HEK293 (cell line): ENCODE measurements at regions not wholly inside any gene's neighbourhood (a gene's known extent, or its start where the extent isn't known, plus 50 kb on each side); places are given as distances from the start of the nearest gene placed in this dataset.

Experiments
- CTCF ChIA-PET: fragments of 350-600 bp; formaldehyde crosslinking; extraction: SDS; loops from one replicate; lab custom pipeline; 2021; ENCODE audit warnings: antibody characterized with exemption; lab: Yijun Ruan, JAX
- POLR2A ChIA-PET: fragments of 300-600 bp; formaldehyde crosslinking; extraction: SDS; loops from one replicate; lab custom pipeline; 2020; ENCODE audit warnings: antibody characterized with exemption, inconsistent platforms; lab: Yijun Ruan, JAX
- H3K27ac ChIP-seq: fragments of 200-500 bp; sonication (Bioruptor generic); 2 replicates; pipeline ENCODE4 v1.5.1; 2014; ENCODE audit warnings: low read depth, low read length, control low read depth, inconsistent platforms; ENCODE audit errors: extremely low read depth
- H3K36me3 ChIP-seq, 2 experiments: fragments of 200-500 bp in 1 of 2; sonication (Bioruptor generic) in 1 of 2; 1 replicate in 1 of 2; 2 replicates in 1 of 2; pipeline ENCODE4 v1.5.1; 2014 to 2017; ENCODE audit warnings: inconsistent platforms in 2 of 2, low read length in 2 of 2; ENCODE audit not compliant: control insufficient read depth in 2 of 2, insufficient read depth in 1 of 2
- H3K4me1 ChIP-seq: fragments of 200-500 bp; sonication (Bioruptor generic); 2 replicates; pipeline ENCODE4 v1.5.1; 2014; ENCODE audit warnings: mild to moderate bottlenecking, low read length, inconsistent platforms; ENCODE audit not compliant: control insufficient read depth, insufficient read depth
- H3K4me3 ChIP-seq: 2 replicates; pipeline ENCODE4 v1.5.1; 2011; ENCODE audit warnings: low read depth, mild to moderate bottlenecking, control low read depth, low read length, moderate library complexity
- H3K9me3 ChIP-seq: fragments of 200-500 bp; sonication (Bioruptor generic); 2 replicates; pipeline ENCODE4 v1.5.1; 2014; ENCODE audit warnings: low read depth, low read length, inconsistent platforms; ENCODE audit not compliant: control insufficient read depth, insufficient read depth
- EGR2 ChIP-seq: fragments of 450-650 bp; formaldehyde crosslinking; IDR thresholded peaks from 2 replicates; pipeline ENCODE4 v1.5.1; 2016; ENCODE audit warnings: low read depth, missing biosample characterization, missing genetic modification characterization
- PBX3 ChIP-seq: sonication (generic); formaldehyde crosslinking; IDR thresholded peaks from 2 replicates; pipeline ENCODE4 v1.8.1; 2022; ENCODE audit warnings: mild to moderate bottlenecking, moderate library complexity, missing genetic modification reagents
- PRDM1 ChIP-seq: fragments of 450-650 bp; formaldehyde crosslinking; IDR thresholded peaks from 2 replicates; pipeline ENCODE4; 2016; ENCODE audit warnings: missing biosample characterization, missing genetic modification characterization
- RBAK ChIP-seq: fragments of 450-650 bp; formaldehyde crosslinking; IDR thresholded peaks from 2 replicates; pipeline ENCODE4 v1.5.1; 2016; ENCODE audit warnings: missing biosample characterization, missing genetic modification characterization
- TCF7L2 ChIP-seq: IDR thresholded peaks from 2 replicates; pipeline ENCODE4 v1.6.1; 2011; ENCODE audit warnings: low read depth, mild to moderate bottlenecking, inconsistent platforms, low read length, moderate library complexity, borderline replicate concordance
- YY1 ChIP-seq: fragments of 450-650 bp; formaldehyde crosslinking; IDR thresholded peaks from 2 replicates; pipeline ENCODE4 v1.5.1; 2018; ENCODE audit warnings: missing biosample characterization, missing genetic modification characterization
- ZBTB11 ChIP-seq: fragments of 450-650 bp; formaldehyde crosslinking; conservative IDR thresholded peaks from 2 replicates; pipeline ENCODE4 v1.5.1; 2016; ENCODE audit warnings: low read depth, missing biosample characterization, missing genetic modification characterization
- ZNF121 ChIP-seq: fragments of 450-650 bp; formaldehyde crosslinking; IDR thresholded peaks from 2 replicates; pipeline ENCODE4 v1.5.1; 2016; ENCODE audit warnings: missing biosample characterization, missing genetic modification characterization
- ZNF155 ChIP-seq: fragments of 450-650 bp; formaldehyde crosslinking; IDR thresholded peaks from 2 replicates; pipeline ENCODE4 v1.5.1; 2016; ENCODE audit warnings: missing biosample characterization, missing genetic modification characterization
- ZNF214 ChIP-seq: fragments of 450-650 bp; formaldehyde crosslinking; IDR thresholded peaks from 2 replicates; pipeline ENCODE4 v1.5.1; 2017; ENCODE audit warnings: missing biosample characterization, mild to moderate bottlenecking, missing genetic modification characterization, borderline replicate concordance
- ZNF324 ChIP-seq: fragments of 450-650 bp; formaldehyde crosslinking; IDR thresholded peaks from 2 replicates; pipeline ENCODE4 v1.5.1; 2016; ENCODE audit warnings: missing biosample characterization, missing genetic modification characterization
- ZNF350 ChIP-seq: fragments of 450-650 bp; formaldehyde crosslinking; IDR thresholded peaks from 2 replicates; pipeline ENCODE4 v1.5.0; 2017; ENCODE audit warnings: missing biosample characterization, mild to moderate bottlenecking, missing genetic modification characterization
- ZNF404 ChIP-seq: fragments of 450-650 bp; formaldehyde crosslinking; IDR thresholded peaks from 2 replicates; pipeline ENCODE4 v1.5.1; 2017; ENCODE audit warnings: missing biosample characterization, missing genetic modification characterization
- ZNF530 ChIP-seq: fragments of 450-650 bp; formaldehyde crosslinking; IDR thresholded peaks from 2 replicates; pipeline ENCODE4 v1.5.1; 2016; ENCODE audit warnings: low read depth, missing biosample characterization, missing genetic modification characterization
- ZNF639 ChIP-seq: fragments of 450-650 bp; formaldehyde crosslinking; IDR thresholded peaks from 2 replicates; pipeline ENCODE4 v1.5.1; 2016; ENCODE audit warnings: missing biosample characterization, missing genetic modification characterization
- ZNF645 ChIP-seq: fragments of 450-650 bp; formaldehyde crosslinking; IDR thresholded peaks from 2 replicates; pipeline ENCODE4; 2016; ENCODE audit warnings: missing biosample characterization, missing genetic modification characterization
- ZNF660 ChIP-seq: fragments of 450-650 bp; IDR thresholded peaks from 2 replicates; pipeline ENCODE4 v1.5.1; 2018; ENCODE audit warnings: missing biosample characterization, mild to moderate bottlenecking, missing genetic modification characterization
- ZNF76 ChIP-seq: fragments of 450-650 bp; formaldehyde crosslinking; IDR thresholded peaks from 2 replicates; pipeline ENCODE4; 2016; ENCODE audit warnings: low read depth, missing biosample characterization, missing genetic modification characterization, borderline replicate concordance
- ZNF792 ChIP-seq: fragments of 450-650 bp; formaldehyde crosslinking; IDR thresholded peaks from 2 replicates; pipeline ENCODE4 v1.5.1; 2016; ENCODE audit warnings: missing biosample characterization, missing genetic modification characterization
- TF ChIP-seq, protein P1 (sequence below): fragments of 450-650 bp; formaldehyde crosslinking; IDR thresholded peaks from 2 replicates; pipeline ENCODE4 v1.5.1; 2016; ENCODE audit warnings: missing biosample characterization, missing genetic modification characterization
- TF ChIP-seq, protein P2 (sequence below): fragments of 450-650 bp; formaldehyde crosslinking; IDR thresholded peaks from 2 replicates; pipeline ENCODE4 v1.5.1; 2016; ENCODE audit warnings: missing biosample characterization, missing genetic modification characterization

- H3K4me3 ChIP-seq: no peak overlapping the region
- POLR2A ChIA-PET: no interaction called here
- TF ChIP-seq ZNF660 (tag by site-specific recombination): no peak
- TF ChIP-seq ZNF214: no peak
- TF ChIP-seq ZBTB11 (tag by site-specific recombination): no peak
- TF ChIP-seq TCF7L2: no peak
- no peak for TF ChIP-seq ZNF121 (tag by site-specific recombination)
- no peak for TF ChIP-seq ZNF639
- TF ChIP-seq ZNF350: no peak
- no peak for TF ChIP-seq ZNF792
- no peak for TF ChIP-seq ZNF530 (tag by site-specific recombination)
- TF ChIP-seq RBAK (tag by site-specific recombination): no peak
- TF ChIP-seq, protein P1, sequence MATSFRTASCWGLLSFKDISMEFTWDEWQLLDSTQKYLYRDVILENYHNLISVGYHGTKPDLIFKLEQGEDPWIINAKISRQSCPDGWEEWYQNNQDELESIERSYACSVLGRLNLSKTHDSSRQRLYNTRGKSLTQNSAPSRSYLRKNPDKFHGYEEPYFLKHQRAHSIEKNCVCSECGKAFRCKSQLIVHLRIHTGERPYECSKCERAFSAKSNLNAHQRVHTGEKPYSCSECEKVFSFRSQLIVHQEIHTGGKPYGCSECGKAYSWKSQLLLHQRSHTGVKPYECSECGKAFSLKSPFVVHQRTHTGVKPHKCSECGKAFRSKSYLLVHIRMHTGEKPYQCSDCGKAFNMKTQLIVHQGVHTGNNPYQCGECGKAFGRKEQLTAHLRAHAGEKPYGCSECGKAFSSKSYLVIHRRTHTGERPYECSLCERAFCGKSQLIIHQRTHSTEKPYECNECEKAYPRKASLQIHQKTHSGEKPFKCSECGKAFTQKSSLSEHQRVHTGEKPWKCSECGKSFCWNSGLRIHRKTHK (tag by site-specific recombination): no peak
- TF ChIP-seq, protein P2, sequence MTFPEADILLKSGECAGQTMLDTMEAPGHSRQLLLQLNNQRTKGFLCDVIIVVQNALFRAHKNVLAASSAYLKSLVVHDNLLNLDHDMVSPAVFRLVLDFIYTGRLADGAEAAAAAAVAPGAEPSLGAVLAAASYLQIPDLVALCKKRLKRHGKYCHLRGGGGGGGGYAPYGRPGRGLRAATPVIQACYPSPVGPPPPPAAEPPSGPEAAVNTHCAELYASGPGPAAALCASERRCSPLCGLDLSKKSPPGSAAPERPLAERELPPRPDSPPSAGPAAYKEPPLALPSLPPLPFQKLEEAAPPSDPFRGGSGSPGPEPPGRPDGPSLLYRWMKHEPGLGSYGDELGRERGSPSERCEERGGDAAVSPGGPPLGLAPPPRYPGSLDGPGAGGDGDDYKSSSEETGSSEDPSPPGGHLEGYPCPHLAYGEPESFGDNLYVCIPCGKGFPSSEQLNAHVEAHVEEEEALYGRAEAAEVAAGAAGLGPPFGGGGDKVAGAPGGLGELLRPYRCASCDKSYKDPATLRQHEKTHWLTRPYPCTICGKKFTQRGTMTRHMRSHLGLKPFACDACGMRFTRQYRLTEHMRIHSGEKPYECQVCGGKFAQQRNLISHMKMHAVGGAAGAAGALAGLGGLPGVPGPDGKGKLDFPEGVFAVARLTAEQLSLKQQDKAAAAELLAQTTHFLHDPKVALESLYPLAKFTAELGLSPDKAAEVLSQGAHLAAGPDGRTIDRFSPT: no peak
- CTCF ChIA-PET: interaction anchor here (0.6 to 1.2 kb wide), 3 partner anchors 12 to 227 kb away, joined by 3 read pairs; no protein-coding TSS in a partner anchor
- no peaks in the 10 kb centered on the region for H3K4me1 ChIP-seq
- no peaks in the 10 kb centered on the region for H3K36me3 ChIP-seq
- no peak overlapping the region for H3K27ac ChIP-seq
- H3K9me3 ChIP-seq: no peaks in the 10 kb centered on the region
Measured at GRCh38 chr3:150172356-150172755, 201.7 kb upstream of the PFN2 start.

DNA sequence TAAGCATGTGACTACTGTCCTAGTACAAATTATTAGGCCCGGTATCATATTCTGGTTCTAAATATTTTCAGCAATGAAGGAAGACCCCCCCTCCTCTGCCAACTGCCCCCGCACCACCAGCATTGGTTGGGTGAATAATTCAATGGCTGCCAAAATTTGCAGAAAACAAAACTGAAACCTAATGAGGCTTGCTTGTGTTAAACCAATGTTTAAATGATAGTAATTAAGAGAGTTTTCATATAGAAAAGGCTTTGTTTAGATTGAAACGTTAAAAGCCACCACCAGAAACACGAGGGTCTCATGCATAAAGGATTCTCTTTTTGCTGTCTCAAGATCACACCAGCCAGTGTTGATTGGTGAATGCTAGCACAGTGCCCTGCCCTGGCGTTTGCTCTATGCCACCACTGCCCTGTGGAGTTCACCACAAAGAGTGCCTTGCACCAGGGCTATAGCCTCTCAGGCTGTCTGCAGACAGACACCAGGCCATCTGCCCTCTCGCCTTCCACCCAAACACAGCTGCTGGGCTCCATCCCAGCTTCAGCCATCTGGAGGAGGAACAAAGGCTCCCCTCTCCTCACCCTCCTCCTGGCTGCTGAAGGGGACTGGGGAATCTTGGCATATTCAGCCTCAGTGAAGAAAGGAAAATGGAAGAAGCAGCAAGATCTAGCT is 200.3 kb upstream of the PFN2 start:
- Histone ChIP-seq H3K9me3 (no peaks in the 10 kb centered on the region), H3K4me3 (no peak overlapping the region), H3K4me1 (no peaks in the 10 kb centered on the region), H3K27ac (no peak overlapping the region), H3K36me3 (no peaks in the 10 kb centered on the region)
- ChIA-PET CTCF (no interaction called here), POLR2A (no interaction called here)
- TF ChIP-seq PBX3 (CRISPR knock-in tag) (no peak), ZNF76 (no peak), PRDM1 (no peak), ZNF404 (tag by site-specific recombination) (no peak), ZNF645 (tag by site-specific recombination) (no peak), ZNF155 (tag by site-specific recombination) (no peak), ZNF324 (no peak), EGR2 (tag by site-specific recombination) (no peak), YY1 (tag by site-specific recombination) (no peak)
